ENCODE measurements at regions not wholly inside any gene's neighbourhood (a gene's known extent, or its start where the extent isn't known, plus 50 kb on each side); places are given as distances from the start of the nearest gene placed in this dataset.
A peak's percentile ranks its signal among the peaks of the same experiment; 100 is the strongest.
"Not testable (repeated sequence)": the region's sequence is repeated elsewhere in the genome, so short reads cannot be mapped to it uniquely, and the experiment has no call there.

DNA sequence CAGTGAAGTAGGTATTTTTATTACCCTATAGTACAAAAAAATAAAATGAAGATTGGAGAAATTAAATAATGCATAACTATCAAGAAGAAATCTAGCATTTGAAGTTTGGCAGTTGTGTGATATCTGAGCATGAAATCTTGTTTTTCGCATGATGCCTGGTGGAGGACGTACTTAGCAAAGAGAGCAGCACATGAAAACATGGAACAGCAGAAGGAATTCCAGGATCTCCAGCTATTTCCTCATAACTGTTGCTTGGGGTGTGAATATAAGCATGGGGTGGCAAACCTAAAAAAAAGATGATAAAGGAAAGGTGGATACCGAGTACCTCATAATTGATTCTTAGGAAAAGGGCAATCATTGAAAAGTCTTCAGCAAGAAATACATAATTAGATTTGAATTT is 174.3 kb upstream of the FAM3C start:
- no peak for DNase-seq (ENCODE audit: low read depth, low spot score)

DNA sequence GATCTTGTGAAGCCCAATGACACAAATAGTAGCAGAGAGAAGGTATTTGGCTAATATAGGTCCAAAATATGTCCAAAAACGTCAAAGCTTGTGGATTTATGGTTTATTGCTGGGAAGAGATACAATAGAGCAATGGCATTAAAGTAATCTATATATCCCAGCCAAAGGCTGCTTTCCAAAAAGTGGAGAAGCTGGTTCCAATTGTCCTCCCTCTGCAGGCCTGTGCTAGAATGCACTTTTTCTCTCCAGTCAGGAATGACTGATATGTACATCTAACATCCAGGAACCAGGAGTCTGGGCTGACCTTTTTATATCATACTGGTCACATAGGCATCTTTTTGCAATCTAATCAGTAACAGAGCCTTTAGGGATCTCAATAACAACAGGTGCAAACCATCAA is 167.1 kb upstream of the FAM3C start:
- DNase-seq (ENCODE audit: low read depth, low spot score) = no peak

DNA sequence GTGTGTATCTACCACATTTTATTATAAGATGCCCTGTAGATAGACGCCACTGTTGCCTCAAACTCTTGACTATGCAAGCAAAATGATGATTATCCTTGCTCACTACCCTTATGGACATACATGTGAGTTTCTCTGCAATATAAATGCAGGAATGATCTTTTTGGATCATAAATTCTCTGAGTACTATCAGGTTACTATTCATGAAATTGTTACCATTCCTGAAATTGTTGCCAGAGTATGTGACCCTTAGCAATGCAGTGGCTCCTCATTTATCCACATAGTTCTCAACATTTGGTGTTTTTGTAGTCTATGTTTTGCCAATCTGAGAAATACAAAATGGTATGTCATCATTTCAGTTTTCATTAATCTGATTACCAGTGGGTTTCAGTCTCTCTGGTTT is 166.2 kb upstream of the FAM3C start:
- DNase-seq (ENCODE audit: low read depth, low spot score) = no peak

DNA sequence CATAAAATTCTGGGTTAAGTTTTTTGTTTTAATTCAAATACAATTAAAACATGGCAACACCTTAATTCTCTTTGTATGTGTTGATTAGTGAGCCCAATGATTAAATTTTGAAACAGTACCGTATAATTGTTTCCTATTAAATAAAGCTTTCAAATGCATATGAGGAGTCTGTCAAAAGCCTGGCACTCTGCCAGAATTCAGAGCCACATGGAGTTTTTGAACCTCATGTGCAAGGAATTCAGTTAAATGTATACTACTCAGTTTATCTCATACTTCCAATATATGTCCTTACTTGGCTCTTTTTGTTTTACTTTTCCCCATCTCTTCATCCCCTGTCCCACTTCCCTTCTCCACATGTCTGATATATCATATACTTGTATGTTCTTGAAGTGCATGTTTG is 165.6 kb upstream of the FAM3C start:
- no peak for DNase-seq (ENCODE audit: low read depth, low spot score)

DNA sequence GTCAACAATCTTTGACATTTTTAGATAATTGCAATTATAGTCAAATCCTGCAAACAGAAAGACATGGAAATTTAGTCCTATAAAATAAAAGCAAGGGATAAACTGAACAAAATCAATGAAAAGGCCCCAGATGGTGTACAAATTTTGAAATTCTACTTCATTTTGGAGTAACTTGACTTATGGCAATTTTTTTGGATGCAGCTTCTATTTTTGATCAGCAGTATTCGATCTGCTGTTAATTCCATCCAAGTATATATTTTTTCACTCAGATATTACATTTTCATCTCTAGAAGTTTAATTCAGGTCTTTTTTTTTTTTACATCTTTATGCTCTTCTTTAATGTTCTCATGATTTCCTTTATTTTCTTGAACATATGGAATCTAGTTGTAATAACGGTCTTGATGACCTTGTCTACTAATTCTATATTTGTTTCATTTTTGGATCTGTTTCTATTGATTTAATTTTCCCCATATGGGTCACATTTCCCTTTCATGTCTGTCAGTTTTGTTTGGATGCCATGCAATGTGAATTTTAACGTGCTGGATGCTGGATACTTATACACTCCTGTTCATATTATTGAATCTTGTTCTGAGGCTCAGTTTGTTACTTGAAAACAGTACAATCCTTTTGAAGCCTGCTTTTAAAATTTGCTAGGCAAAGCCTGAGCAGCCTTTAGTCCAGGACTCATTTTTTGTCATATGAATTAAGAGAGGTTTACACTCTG is 164.3 kb upstream of the FAM3C start:
- DNase-seq (ENCODE audit: low read depth, low spot score) = no peak

DNA sequence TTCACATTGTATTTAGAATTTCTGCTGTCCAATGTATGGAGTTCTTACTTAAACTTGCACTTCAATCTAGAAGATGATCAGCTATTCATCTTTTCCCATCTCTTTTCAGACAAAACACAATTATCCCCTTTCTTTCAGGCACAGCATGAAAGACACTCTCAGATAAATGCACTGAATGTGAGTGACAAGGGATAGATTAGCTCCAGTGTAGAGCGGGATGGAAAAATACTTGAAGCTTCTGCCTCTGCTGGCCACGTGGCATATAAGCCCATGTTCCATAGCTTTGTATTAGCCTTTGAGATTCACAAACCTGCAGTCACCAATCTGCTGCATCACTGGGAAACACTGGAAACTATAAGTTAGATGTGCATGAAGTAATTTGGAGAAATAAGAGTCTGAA is 162.2 kb upstream of the FAM3C start:
- DNase-seq (ENCODE audit: low read depth, low spot score) = no peak

DNA sequence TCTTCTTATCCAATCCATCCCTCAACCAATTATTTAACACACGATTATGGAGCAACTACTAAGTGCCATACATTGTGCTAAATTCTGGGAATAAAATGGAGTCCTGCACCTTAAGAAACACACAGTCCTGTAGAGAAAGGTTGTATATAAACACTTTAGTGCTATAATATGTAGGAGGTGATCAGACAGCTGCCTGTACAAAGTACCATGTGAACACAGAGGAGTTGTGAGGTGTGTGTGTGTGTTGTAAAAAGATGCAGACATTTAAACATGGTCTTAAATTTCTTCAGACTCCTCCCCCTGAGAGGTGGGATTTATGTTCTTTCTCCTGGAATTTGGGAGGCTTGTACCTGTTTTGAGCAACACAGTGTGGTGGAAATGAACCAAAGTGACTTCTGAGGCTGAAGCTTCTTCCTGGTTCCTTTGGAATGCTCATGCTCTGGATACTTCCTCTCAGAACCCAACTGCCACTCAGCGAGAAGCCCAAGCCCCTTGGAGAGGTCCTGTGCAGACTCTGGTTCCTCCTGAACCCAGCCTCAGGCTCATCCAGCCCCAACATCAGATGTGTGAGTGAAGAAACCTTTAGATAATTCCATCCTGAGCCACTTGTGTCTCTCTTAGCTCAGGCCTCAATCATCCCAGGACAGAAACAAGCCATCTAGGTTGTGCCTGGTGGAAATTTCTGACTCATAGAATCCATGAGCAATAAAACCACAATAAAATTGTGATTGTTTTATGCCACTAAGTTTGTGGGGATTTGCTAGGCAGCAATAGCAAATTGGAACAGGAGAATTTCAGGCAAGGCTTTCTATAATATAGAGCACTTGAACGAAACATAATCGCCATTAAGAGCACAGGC is 161.2 kb upstream of the FAM3C start:
- no peak for DNase-seq (ENCODE audit: low read depth, low spot score)

DNA sequence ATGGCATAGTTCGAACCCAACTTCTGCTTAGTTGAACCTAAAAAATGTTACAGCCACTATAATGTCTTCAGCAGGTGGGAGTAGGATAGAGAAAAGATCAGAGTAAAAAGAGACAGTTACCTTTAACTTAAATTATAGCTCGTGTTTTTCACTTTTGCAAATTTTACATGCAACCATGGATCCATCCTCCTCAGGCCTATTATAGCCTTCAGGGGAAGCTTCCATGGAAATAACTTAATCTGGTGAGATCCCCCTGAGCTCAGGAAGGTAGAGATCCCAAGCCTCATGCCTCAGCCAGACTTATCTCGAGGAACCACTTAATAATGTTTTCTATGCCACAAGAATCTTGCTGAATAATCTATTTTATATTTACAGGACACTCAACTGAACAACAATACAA is 159.4 kb upstream of the FAM3C start:
- DNase-seq (ENCODE audit: low read depth, low spot score) = no peak

DNA sequence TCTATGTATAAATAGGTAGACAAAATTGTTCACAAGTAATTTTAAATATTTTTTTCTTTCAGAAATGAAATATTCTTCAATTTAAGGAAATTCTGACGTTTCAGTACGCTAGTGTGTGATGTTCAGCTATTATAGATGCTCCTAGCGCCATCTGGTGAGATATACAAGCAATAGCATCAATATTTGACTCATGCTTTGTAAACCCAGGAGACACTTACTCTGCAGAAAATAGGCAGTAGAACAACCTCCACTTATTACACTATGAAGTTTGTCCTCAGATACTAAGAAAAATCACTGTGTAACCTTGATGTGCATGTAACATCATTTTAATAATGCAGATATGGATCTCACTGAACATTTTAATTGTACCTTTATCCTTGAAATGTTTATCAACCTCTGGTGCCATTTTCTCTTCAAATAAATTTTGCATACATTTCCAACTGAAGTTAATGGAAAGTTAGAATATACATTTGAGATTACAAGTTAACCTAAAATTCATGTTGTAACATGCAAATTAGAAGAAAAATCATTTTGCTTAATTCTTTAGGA is 151.5 kb upstream of the FAM3C start:
- DNase-seq (ENCODE audit: low read depth, low spot score) = no peak

DNA sequence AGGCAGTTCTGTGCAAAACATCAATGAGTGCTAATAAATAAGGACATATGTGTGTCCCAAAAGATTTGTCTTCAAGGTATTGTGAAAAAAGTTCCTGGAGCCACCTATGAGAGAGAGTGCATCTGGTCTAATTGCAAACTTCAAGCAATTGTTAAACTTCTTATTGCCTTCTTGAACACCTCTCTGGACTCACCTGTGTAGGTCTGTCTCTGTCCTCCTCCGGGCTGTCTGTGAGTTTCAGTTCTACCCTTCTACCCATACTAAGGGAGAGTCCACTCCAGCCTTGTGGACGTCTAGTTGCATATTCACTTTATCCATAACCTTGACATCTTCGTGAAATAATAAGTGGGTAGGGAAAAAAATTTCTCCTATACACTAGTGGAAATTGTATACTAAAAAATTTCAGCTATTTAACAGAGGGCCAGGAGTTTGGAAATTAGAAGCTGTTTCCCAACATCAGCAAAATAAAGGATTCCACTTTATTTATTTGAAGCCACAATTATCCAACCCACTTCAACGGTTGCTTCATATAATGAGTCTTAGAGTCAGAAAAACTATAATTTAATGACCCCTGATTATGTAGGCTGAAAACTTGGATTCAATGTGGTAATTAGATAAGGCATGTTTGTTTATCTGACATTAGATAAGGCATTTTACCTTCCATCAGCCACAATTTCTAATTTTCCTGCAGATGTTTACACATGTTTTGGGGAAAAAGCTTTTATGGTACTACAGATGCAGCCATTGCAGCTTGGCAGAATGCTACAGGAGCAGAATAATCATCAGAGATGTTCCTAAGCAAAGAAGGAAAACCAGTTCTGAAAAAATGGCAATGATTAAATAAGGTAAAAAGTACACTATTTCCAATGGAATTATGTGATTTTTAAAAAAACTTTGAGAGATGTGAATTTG is 150.8 kb upstream of the FAM3C start:
- no peak for DNase-seq (ENCODE audit: low read depth, low spot score)

DNA sequence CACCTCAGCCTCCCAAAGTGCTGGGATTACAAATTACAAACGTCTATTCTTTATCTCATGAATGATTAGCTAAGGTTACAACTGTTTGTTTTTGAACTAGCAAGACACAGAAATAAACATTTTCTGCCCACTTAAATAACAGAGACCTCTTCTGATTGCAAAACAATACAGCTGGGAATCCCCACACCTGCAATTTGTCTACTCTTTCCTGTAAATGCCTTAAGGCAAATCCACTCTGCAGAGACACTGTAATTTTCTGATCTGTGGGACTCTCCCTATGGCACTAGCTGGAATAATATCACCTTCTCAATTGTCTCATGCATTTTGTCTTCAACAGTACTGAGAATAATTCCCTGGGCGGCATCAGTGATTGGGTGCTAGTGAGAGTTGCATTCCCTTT is 149.3 kb upstream of the FAM3C start:
- no peak for DNase-seq (ENCODE audit: low read depth, low spot score)

DNA sequence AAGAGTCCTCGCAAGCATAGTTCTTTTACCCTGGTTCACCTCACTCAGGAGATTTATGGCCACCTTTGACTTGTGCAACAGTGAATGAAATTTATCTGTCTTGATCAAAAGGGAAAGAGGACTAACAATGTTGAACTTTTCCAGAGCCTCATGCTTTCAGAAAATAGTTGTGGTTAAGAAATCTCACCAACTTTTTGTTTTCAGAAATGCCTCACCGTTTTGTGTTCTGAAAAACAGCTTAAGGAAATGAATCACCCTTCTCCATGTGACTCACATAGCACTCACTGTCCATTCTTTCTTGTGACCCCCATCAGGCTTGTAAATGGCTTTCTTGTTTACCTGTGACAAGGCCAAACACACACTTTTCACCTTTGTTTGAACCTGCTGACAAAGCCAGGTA is 148.6 kb upstream of the FAM3C start:
- peak; percentile 77 for DNase-seq (ENCODE audit: low read depth, low spot score)

DNA sequence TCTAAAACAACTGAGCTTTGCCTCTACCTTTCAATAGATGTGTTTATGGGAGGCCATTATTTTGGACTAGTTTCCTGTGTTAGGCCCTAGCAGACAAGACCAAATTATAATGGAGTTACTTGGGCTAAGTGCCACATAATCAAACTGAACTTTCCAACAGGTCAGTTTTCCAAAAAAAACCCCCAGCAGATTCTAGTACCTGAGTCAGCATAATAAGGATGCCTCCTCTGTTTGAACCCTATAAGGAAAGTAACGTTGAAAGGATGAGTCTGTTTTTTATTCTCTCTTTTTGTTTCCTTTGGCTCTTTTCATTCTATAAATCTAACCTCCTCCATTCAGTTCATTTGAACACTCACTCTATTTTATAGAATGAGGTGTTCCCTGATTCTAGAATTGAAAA is 148.1 kb upstream of the FAM3C start:
- no peak for DNase-seq (ENCODE audit: low read depth, low spot score)

DNA sequence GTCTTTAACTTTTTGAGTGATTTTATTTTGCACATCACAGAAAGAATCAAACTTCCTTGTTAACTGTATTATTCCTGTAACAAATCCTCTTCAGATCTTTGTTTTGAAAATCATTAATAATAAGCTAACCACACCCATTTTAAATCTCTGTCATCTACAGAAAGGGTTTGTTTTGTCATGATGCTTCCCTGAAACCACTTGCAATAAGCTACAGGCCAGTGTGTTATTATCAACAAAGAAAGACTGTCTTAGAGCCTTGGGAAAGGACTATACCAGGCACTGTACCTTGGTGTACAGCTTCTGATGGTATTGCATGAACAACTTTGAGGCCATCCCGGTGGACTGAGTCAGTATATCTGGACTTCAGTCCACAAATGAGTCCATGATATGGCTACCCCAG is 145.3 kb upstream of the FAM3C start:
- DNase-seq (ENCODE audit: low read depth, low spot score) = no peak

DNA sequence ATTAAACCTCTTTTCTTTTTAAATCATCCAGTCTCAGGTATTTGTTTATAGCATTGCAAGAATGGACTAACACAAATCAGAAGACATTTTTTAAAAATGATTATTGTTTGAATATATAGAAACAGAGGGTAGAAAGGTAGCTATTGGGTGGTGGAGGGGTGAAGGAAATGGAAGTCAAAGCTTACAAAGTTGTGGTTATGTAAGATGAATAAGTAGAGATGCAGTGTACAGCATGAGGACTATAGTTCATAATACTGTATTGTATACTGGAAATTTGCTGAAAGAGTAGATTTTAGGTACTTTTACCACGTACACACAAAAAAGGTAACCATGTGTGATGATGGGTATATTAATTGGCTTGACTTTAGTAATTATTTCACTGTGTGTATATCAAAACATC is 144.0 kb upstream of the FAM3C start:
- DNase-seq (ENCODE audit: low read depth, low spot score) = no peak

DNA sequence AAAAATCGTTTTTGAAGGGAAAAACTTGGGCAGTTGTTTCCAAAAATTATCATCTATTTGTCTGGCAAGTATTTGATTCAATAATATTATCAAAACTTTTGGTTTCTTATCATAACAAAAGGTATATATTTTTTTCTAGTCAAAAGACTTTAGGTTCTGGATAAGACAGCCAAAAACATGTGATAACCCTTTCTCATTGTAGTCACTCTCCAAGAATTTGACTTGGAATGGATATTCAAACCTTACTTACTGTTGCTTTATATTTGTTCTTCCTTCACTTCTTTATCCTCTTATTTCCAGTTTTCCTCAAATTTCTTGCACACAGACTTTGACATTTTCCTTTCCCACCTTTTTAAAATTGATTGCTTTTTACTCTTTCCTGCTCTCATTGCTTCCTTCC is 140.9 kb upstream of the FAM3C start:
- DNase-seq (ENCODE audit: low read depth, low spot score) = no peak

DNA sequence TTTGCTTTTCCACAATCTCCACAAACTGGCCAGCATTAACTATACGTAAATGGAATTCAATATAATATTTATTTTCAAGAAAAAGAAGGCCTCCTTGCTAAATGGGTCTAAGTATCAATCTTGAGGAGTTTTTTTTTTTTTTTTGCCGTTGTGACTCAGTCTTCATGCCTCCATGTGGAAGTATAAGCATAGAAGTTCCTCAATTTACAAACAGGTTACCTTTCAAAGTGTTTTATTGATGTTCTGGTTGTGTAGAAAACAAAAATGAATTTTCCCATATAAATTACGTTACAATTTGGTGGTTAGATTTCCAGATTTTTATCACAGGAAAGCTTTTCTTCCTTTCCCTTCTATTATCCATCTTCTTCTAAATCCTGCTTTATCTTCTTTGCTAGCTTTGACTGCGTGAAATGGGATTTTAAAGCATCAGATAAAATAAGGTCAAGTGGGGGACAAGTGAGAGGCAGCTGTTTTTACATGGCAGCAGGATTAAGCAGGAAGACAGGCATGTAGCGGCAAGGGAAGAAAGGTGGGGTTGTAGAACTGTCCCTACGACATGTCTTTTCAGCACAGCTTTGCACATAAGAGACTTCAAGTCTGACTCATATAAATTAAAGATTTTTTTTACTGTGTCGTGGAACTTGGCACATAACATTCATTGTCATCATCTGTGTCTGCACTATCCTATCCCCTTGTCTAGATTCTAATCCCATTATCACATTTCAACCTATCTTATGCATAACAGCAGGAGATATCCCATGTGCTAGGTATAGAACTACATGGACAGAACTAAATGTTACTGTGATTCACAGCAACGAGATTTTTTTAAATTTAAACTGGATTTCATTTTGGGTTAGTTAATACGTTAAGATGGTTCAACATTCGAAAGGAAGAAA is 135.3 kb upstream of the FAM3C start:
- no peak for DNase-seq (ENCODE audit: low read depth, low spot score)

DNA sequence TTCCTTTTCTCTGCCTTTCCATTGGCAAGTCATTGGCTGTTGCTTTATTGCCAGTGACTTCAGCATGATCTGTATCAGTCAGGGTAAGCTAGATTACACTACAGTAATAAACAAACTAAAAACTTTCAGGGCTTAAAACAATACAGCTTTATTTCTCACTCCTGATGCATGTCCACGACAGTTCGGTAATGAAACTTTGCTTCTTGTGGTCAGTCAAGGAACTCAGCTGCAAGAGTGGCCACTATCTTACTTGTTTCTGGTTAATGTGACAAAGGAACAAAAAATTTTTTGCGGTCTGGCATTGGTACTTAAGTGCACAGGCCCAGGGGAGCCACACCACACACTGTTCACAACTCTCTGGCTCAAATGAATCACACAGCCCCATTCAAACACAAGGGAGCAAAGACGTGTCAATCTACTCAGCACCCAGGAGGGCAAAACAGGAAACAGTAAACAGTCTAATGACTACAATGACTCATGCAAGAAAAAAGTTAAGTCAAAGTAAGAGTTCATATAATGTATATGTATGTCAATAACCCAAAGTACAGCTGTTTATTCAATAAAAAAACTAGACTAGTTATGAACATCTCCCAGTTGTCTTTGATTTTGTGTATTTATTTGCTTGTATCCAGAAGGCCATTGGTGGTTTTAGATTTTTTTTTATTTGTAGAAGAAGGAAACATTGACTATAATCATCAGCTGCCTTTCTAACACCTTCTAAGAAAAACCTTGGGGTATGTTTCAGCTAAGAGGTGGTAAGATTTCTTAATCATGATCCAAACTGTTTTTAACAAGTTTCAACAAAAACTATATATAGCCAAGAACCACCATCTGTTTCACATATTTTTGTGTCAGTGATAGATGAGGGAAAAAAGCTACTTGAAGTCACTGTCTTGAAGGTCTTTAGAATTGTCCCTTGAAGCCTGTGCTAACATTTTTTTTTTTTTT is 134.4 kb upstream of the FAM3C start:
- peak; percentile 78 for DNase-seq (ENCODE audit: low read depth, low spot score)

DNA sequence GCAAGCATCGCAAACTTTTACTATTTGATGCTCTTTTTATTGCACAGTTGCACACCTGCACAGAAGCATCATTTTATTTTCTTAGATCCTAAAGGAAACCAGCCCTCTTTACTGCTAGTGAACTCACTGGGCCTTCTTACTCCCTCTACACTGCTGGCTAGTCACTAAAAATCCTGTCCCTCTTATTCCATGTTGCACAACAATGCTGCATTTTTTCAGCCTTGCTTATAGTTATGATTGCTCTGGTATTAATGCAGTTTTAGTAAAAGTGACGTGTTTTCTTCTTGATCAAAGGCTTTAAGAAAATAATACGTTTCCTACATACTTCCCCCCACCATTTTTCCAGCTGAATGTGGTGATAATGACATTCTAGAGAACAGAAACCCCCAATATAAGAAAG is 132.9 kb upstream of the FAM3C start:
- no peak for DNase-seq (ENCODE audit: low read depth, low spot score)

DNA sequence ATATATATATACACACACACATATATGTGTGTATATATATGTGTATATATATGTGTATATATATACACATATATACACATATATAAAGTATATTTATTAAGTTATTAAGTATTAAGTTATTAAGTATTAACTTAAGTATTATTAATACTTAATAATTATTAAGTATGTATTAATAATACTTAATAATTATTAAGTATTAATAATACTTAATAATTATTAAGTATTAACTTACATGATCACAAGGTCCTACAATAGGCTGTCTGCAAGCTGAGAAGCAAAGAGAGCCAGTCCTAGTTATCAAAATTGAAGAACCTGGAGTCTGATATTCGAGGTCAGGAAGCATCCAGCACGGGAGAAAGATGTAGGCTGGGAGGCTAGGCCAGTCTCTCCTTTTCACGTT is 130.1 kb upstream of the FAM3C start:
- DNase-seq (ENCODE audit: low read depth, low spot score) = not testable (repeated sequence)

Measured in smooth muscle cell of the brain vasculature (primary cell).